ENCODE measurements at regions not wholly inside any gene's neighbourhood (a gene's known extent, or its start where the extent isn't known, plus 50 kb on each side); places are given as distances from the start of the nearest gene placed in this dataset.

- DNase-seq (no peak), FAIRE-seq (no peak)
- Histone ChIP-seq H3K4me1 (ENCODE audit: control insufficient read depth in 2 of 3, insufficient read depth in 2 of 3, low read depth in 1 of 3, low read length in 3 of 3) (no peaks in the 10 kb centered on the region), H3K9me3 (ENCODE audit: control insufficient read depth in 2 of 3, insufficient read depth in 1 of 3, low read length in 3 of 3) (no peaks in the 10 kb centered on the region), H3K27me3 (ENCODE audit: control insufficient read depth, insufficient read depth, low read length) (no peaks in the 10 kb centered on the region), H3K4me3 (ENCODE audit: low read length in 3 of 3) (no peak overlapping the region), H3K27ac (ENCODE audit: low read depth in 2 of 2, low read length in 2 of 2) (no peak overlapping the region), H3K36me3 (ENCODE audit: control insufficient read depth in 2 of 3, insufficient read depth in 3 of 3, low read length in 3 of 3) (no peaks in the 10 kb centered on the region), H3K9ac (ENCODE audit: low read length in 3 of 3) (no peak overlapping the region)
- intact Hi-C loops (cut with DNase I): no loop called here
- TF ChIP-seq CTCF (IDR thresholded peaks at IDR 0.05; ENCODE audit: borderline replicate concordance, extremely low read depth, insufficient read depth): no peak
Observed at GRCh38 chr4:178672512-178672911, 1230.3 kb upstream of the AGA start.

DNA sequence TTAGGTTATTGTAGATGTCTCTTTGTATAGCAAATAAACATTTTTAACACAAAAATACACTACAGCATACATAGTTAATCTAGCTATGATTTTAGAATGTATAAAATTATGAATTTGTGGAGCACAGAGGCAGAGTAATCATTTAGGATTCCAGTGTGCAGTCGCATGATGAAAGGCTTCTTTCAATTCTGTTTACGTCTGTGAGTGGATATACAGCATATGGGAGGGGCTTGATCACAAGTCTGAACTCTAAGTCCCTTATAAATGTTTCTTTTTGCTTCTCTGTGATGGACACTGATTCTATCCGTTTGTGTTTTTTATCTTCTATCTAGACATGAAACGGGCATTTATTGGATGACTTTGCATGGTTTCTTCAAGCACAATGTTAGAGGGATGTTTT lies 1239.6 kb upstream of the AGA start:
- no peak for FAIRE-seq
- Histone ChIP-seq H3K36me3 (ENCODE audit: control insufficient read depth in 2 of 3, insufficient read depth in 3 of 3, low read length in 3 of 3) (no peaks in the 10 kb centered on the region), H3K9me3 (ENCODE audit: control insufficient read depth in 2 of 3, insufficient read depth in 1 of 3, low read length in 3 of 3) (no peaks in the 10 kb centered on the region), H3K27ac (ENCODE audit: low read depth in 2 of 2, low read length in 2 of 2) (no peak overlapping the region), H3K27me3 (ENCODE audit: control insufficient read depth, insufficient read depth, low read length) (no peaks in the 10 kb centered on the region), H3K4me3 (ENCODE audit: low read length in 3 of 3) (no peak overlapping the region), H3K9ac (ENCODE audit: low read length in 3 of 3) (no peak overlapping the region), H3K4me1 (ENCODE audit: control insufficient read depth in 2 of 3, insufficient read depth in 2 of 3, low read depth in 1 of 3, low read length in 3 of 3) (no peaks in the 10 kb centered on the region)
- intact Hi-C loops (cut with DNase I): no loop called here
- no peak for DNase-seq
- no peak for TF ChIP-seq CTCF (IDR thresholded peaks at IDR 0.05; ENCODE audit: borderline replicate concordance, extremely low read depth, insufficient read depth)

- intact Hi-C loops (cut with DNase I): no loop called here
- no peak for TF ChIP-seq CTCF (IDR thresholded peaks at IDR 0.05; ENCODE audit: borderline replicate concordance, extremely low read depth, insufficient read depth)
- Histone ChIP-seq H3K36me3 (ENCODE audit: control insufficient read depth in 2 of 3, insufficient read depth in 3 of 3, low read length in 3 of 3) (no peaks in the 10 kb centered on the region), H3K4me1 (ENCODE audit: control insufficient read depth in 2 of 3, insufficient read depth in 2 of 3, low read depth in 1 of 3, low read length in 3 of 3) (no peaks in the 10 kb centered on the region), H3K27me3 (ENCODE audit: control insufficient read depth, insufficient read depth, low read length) (no peaks in the 10 kb centered on the region), H3K9ac (ENCODE audit: low read length in 3 of 3) (no peak overlapping the region), H3K27ac (ENCODE audit: low read depth in 2 of 2, low read length in 2 of 2) (no peak overlapping the region), H3K9me3 (ENCODE audit: control insufficient read depth in 2 of 3, insufficient read depth in 1 of 3, low read length in 3 of 3) (no peaks in the 10 kb centered on the region), H3K4me3 (ENCODE audit: low read length in 3 of 3) (no peak overlapping the region)
- no peak for FAIRE-seq
- no peak for DNase-seq
Observed at GRCh38 chr4:178689926-178690325, 1247.7 kb upstream of the AGA start.

GRCh38 chr4:178693816-178694215 lies 1251.6 kb upstream of the AGA start:
- H3K36me3 ChIP-seq (ENCODE audit: control insufficient read depth in 2 of 3, insufficient read depth in 3 of 3, low read length in 3 of 3): no peaks in the 10 kb centered on the region
- DNase-seq (no peak), FAIRE-seq (no peak)
- H3K9me3 ChIP-seq (ENCODE audit: control insufficient read depth in 2 of 3, insufficient read depth in 1 of 3, low read length in 3 of 3): no peaks in the 10 kb centered on the region
- no peak overlapping the region for H3K9ac ChIP-seq (ENCODE audit: low read length in 3 of 3)
- no peak overlapping the region for H3K4me3 ChIP-seq (ENCODE audit: low read length in 3 of 3)
- no peak overlapping the region for H3K27ac ChIP-seq (ENCODE audit: low read depth in 2 of 2, low read length in 2 of 2)
- H3K4me1 ChIP-seq (ENCODE audit: control insufficient read depth in 2 of 3, insufficient read depth in 2 of 3, low read depth in 1 of 3, low read length in 3 of 3): no peaks in the 10 kb centered on the region
- H3K27me3 ChIP-seq (ENCODE audit: control insufficient read depth, insufficient read depth, low read length): no peaks in the 10 kb centered on the region
- TF ChIP-seq CTCF (IDR thresholded peaks at IDR 0.05; ENCODE audit: borderline replicate concordance, extremely low read depth, insufficient read depth): no peak
- intact Hi-C loops (cut with DNase I): no loop called here

All from kidney (tissue), 13 donors.